HepG2 (cell line): ENCODE measurements at regions not wholly inside any gene's neighbourhood (a gene's known extent, or its start where the extent isn't known, plus 50 kb on each side); places are given as distances from the start of the nearest gene placed in this dataset.

Experiments used
- ATAC-seq: fragments of 200-7000 bp; cut with Tn5 transposase; 3 replicates; pipeline ENCODE4 v1.9.1; 2020; ENCODE audit warnings: mild to moderate bottlenecking, moderate library complexity
- BruUV-seq: library from RNA; stranded (reverse); fragments of 400-500 nt; replicated peaks from 2 replicates; lab custom pipeline; 2021; lab: Mats Ljungman, UMichigan
- CTCF ChIA-PET: fragments of 300-600 bp; formaldehyde crosslinking; extraction: SDS; loops from one replicate; lab custom pipeline; 2021; ENCODE audit warnings: low total read pairs, inconsistent platforms, low intra/inter-chr PET ratio; lab: Yijun Ruan, JAX
- POLR2A ChIA-PET: fragments of 350-600 bp; sonication (Branson Sonifier 250); formaldehyde crosslinking; loops from one replicate; lab custom pipeline; 2020; ENCODE audit warnings: antibody characterized with exemption, inconsistent platforms; lab: Yijun Ruan, JAX
- DNase-seq: peaks from one replicate; pipeline ENCODE4 v3.0.0-alpha.2; 2015; ENCODE audit warnings: low spot score
- FAIRE-seq: peaks from 3 replicates; lab custom pipeline; 2011; peaks lifted over from hg19 to GRCh38; lab: Jason Lieb, UNC
- H2AFZ ChIP-seq: one replicate; pipeline ENCODE4 v1.6.1; 2011; ENCODE audit warnings: low read length, inconsistent platforms
- H3K27ac ChIP-seq: fragments of 300-600 bp; 3 replicates; pipeline ENCODE4 v1.8.0; 2011; ENCODE audit warnings: mixed run types, mild to moderate bottlenecking, mixed read lengths, low read length, inconsistent platforms; ENCODE audit not compliant: insufficient read depth; ENCODE audit errors: extremely low read length
- H3K27me3 ChIP-seq, 2 experiments: fragments of 200-600 bp in 1 of 2; 2 replicates in 1 of 2; 3 replicates in 1 of 2; pipeline versions ENCODE4 v1.6.0 to v1.8.0; 2011; ENCODE audit warnings: low read length in 2 of 2, mild to moderate bottlenecking in 2 of 2, moderate library complexity in 2 of 2, inconsistent platforms in 1 of 2; ENCODE audit not compliant: insufficient read depth in 2 of 2, control insufficient read depth in 1 of 2
- H3K36me3 ChIP-seq, 2 experiments: fragments of 200-600 bp in 1 of 2; replicated peaks in 1 of 2; 2 replicates in 1 of 2; 3 replicates in 1 of 2; pipeline versions ENCODE4 v1.5.1 to v1.8.0; 2011; ENCODE audit warnings: low read length in 2 of 2, inconsistent platforms in 1 of 2; ENCODE audit not compliant: insufficient read depth in 2 of 2, control insufficient read depth in 1 of 2
- H3K4me1 ChIP-seq: 2 replicates; pipeline ENCODE4 v1.5.1; 2012; ENCODE audit warnings: low read length, inconsistent platforms; ENCODE audit not compliant: insufficient read depth
- H3K4me2 ChIP-seq: 2 replicates; pipeline ENCODE4 v1.6.0; 2011; ENCODE audit warnings: low read depth, low read length, inconsistent platforms
- H3K4me3 ChIP-seq, 3 experiments: fragments of 200-600 bp in 1 of 3; sonication (generic), shearing (Covaris generic) in 1 of 3; replicated peaks in 1 of 3; 2 replicates each; pipeline ENCODE4 v1.5.1; 2011 to 2016; ENCODE audit warnings: low read length in 3 of 3, inconsistent platforms in 2 of 3, low read depth in 2 of 3, mild to moderate bottlenecking in 2 of 3, control low read depth in 1 of 3, mixed read lengths in 1 of 3; ENCODE audit not compliant: insufficient read depth in 1 of 3
- H3K79me2 ChIP-seq: one replicate; pipeline ENCODE4 v1.6.1; 2011; ENCODE audit warnings: low read length, inconsistent platforms; ENCODE audit not compliant: insufficient read depth
- H3K9ac ChIP-seq: 2 replicates; pipeline ENCODE4 v1.6.0; 2011; ENCODE audit warnings: mild to moderate bottlenecking, low read depth, low read length, inconsistent platforms; ENCODE audit not compliant: insufficient read depth
- H3K9me3 ChIP-seq: 2 replicates; pipeline ENCODE4 v1.5.1; 2012; ENCODE audit warnings: mild to moderate bottlenecking, low read length
- H4K20me1 ChIP-seq: 2 replicates; pipeline ENCODE4 v1.6.0; 2011; ENCODE audit warnings: inconsistent platforms, mild to moderate bottlenecking, low read length, moderate library complexity; ENCODE audit not compliant: insufficient read depth
- ELF3 ChIP-seq: IDR thresholded peaks from 2 replicates; pipeline ENCODE4 v1.6.1; 2016; ENCODE audit warnings: missing genetic modification reagents, missing compliant biosample characterization
- KIAA2018 ChIP-seq: sonication (generic); formaldehyde crosslinking; IDR thresholded peaks from 2 replicates; pipeline ENCODE4 v1.5.0; 2020; ENCODE audit warnings: mild to moderate bottlenecking, missing genetic modification reagents, borderline replicate concordance
- NFAT5 ChIP-seq: sonication (generic); formaldehyde crosslinking; IDR thresholded peaks from 2 replicates; pipeline ENCODE4 v1.4.0; 2020; ENCODE audit warnings: missing genetic modification reagents
- RBFOX2 ChIP-seq: fragments of 200-400 bp; formaldehyde crosslinking; IDR thresholded peaks from 2 replicates; pipeline ENCODE4 v1.6.1; 2017; ENCODE audit warnings: low read depth, mild to moderate bottlenecking, low read length
- TBX3 ChIP-seq: fragments of 450-650 bp; IDR thresholded peaks from 2 replicates; pipeline ENCODE4 v1.6.1; 2017; ENCODE audit warnings: antibody characterized with exemption, mild to moderate bottlenecking, inconsistent platforms, borderline replicate concordance
- TCF7L2 ChIP-seq: IDR thresholded peaks from 2 replicates; pipeline ENCODE4 v1.6.1; 2011; ENCODE audit warnings: mild to moderate bottlenecking, low read depth, low read length, moderate library complexity
- YEATS4 ChIP-seq: sonication (generic); formaldehyde crosslinking; IDR thresholded peaks from 2 replicates; pipeline ENCODE4 v1.4.0; 2020; ENCODE audit warnings: missing genetic modification reagents, borderline replicate concordance
- WGBS: methylation state at CpG from one replicate; pipeline ENCODE4 v1.1.6; 2017; ENCODE audit warnings: low lambda C conversion rate; 5-methylcytosine and 5-hydroxymethylcytosine counted together
- in situ Hi-C: cut with HindIII; loops from 2 replicates; pipeline ENCODE4 v1.10.0; 2017; ENCODE audit warnings: low pct_unique_long_range_greater_than_20kb; ENCODE audit not compliant: extremely low pct_ligation_motif_present
- intact Hi-C: fragments of 100-400 bp; cut with micrococcal nuclease; formaldehyde crosslinking; loops from one replicate; pipeline ENCODE4 v1.10.0; 2022; ENCODE audit not compliant: unreplicated experiment

GRCh38 chr2:118255771-118256372 lies 167.6 kb downstream of the INSIG2 start:
- intact Hi-C loops: no loop called here
- BruUV-seq: no TSS peak
- WGBS: 1% methylated on average over 5 of the region's 5 CpGs
- TF ChIP-seq RBFOX2: no peak
- TF ChIP-seq ELF3 (CRISPR knock-in tag): no peak
- TF ChIP-seq TBX3: no peak
- TF ChIP-seq NFAT5 (CRISPR knock-in tag): no peak
- TF ChIP-seq YEATS4 (CRISPR knock-in tag): no peak
- no peak for TF ChIP-seq TCF7L2
- no peak for TF ChIP-seq KIAA2018 (CRISPR knock-in tag)

More at GRCh38 chr2:118255771-118256372, 167.6 kb downstream of the INSIG2 start:
- Histone ChIP-seq H3K4me3 (no peak overlapping the region), H3K4me1 (no peaks in the 10 kb centered on the region), H3K27ac (no peak overlapping the region), H4K20me1 (no peaks in the 10 kb centered on the region), H2AFZ (no peak overlapping the region), H3K9ac (no peak overlapping the region), H3K9me3 (no peaks in the 10 kb centered on the region), H3K4me2 (no peak overlapping the region), H3K27me3 (no peaks in the 10 kb centered on the region), H3K36me3 (no peaks in the 10 kb centered on the region), H3K79me2 (no peaks in the 10 kb centered on the region)
- DNase-seq (no peak), FAIRE-seq (no peak), ATAC-seq (no peak; the same call in 2 of the 3 replicates)
- ChIA-PET CTCF (no interaction called here), POLR2A (no interaction called here)
- in situ Hi-C loops: no loop called here
